HG03095 (cell line): ENCODE measurements at regions not wholly inside any gene's neighbourhood (a gene's known extent, or its start where the extent isn't known, plus 50 kb on each side); places are given as distances from the start of the nearest gene placed in this dataset.

Source experiments
- ATAC-seq: cut with Tn5 transposase; IDR thresholded peaks from one replicate; pipeline ENCODE4 v1.9.1; 2021; ENCODE audit warnings: moderate library complexity; ENCODE audit not compliant: unreplicated experiment

- no peak for ATAC-seq
Measured at GRCh38 chr2:71878626-71879508, 268.8 kb downstream of the CYP26B1 start.

- no peak for ATAC-seq
Measured at GRCh38 chr2:71877636-71878035, 270.0 kb downstream of the CYP26B1 start.

GRCh38 chr2:71876542-71877451 is 270.9 kb downstream of the CYP26B1 start:
- no peak for ATAC-seq

- no peak for ATAC-seq
Measured at GRCh38 chr2:71872466-71873051, 275.1 kb downstream of the CYP26B1 start.

GRCh38 chr2:71865391-71865965 is 282.2 kb downstream of the CYP26B1 start:
- no peak for ATAC-seq

GRCh38 chr2:71864085-71864484 is 283.6 kb downstream of the CYP26B1 start:
- no peak for ATAC-seq

- no peak for ATAC-seq
Measured at GRCh38 chr2:71863396-71863795, 284.3 kb downstream of the CYP26B1 start.

GRCh38 chr2:71862921-71863320 is 284.7 kb downstream of the CYP26B1 start:
- ATAC-seq = no peak

GRCh38 chr2:71861186-71862160 is 286.2 kb downstream of the CYP26B1 start:
- no peak for ATAC-seq

- no peak for ATAC-seq
Measured at GRCh38 chr2:71860381-71860926, 287.2 kb downstream of the CYP26B1 start.

GRCh38 chr2:71859211-71859847 is 288.3 kb downstream of the CYP26B1 start:
- no peak for ATAC-seq

- no peak for ATAC-seq
Measured at GRCh38 chr2:71858071-71858470, 289.6 kb downstream of the CYP26B1 start.

- no peak for ATAC-seq
Measured at GRCh38 chr2:71857636-71858035, 290.0 kb downstream of the CYP26B1 start.

- ATAC-seq = no peak
Measured at GRCh38 chr2:71856773-71857525, 290.7 kb downstream of the CYP26B1 start.

GRCh38 chr2:71853858-71854257 is 293.8 kb downstream of the CYP26B1 start:
- no peak for ATAC-seq

GRCh38 chr2:71852141-71852711 is 295.4 kb downstream of the CYP26B1 start:
- ATAC-seq = no peak

GRCh38 chr2:71851094-71851750 is 296.4 kb downstream of the CYP26B1 start:
- no peak for ATAC-seq
